Fibroblast of the aortic adventitia (primary cell): ENCODE measurements at regions not wholly inside any gene's neighbourhood (a gene's known extent, or its start where the extent isn't known, plus 50 kb on each side); places are given as distances from the start of the nearest gene placed in this dataset.

Experiments
- DNase-seq: peaks from one replicate; pipeline ENCODE4 v3.0.0-alpha.2; 2010; ENCODE audit warnings: low read depth
- H3K4me3 ChIP-seq: 2 replicates; pipeline ENCODE4 v1.5.1; 2011; ENCODE audit warnings: low read depth, mild to moderate bottlenecking, control low read depth, low read length, moderate library complexity
- CTCF ChIP-seq: IDR thresholded peaks from 2 replicates; pipeline ENCODE4 v1.5.1; 2011; ENCODE audit warnings: mild to moderate bottlenecking, low read length, control low read depth, inconsistent platforms; ENCODE audit not compliant: insufficient read depth

- TF ChIP-seq CTCF: no peak
- DNase-seq: no peak
- no peak overlapping the region for H3K4me3 ChIP-seq
These were observed 95.7 kb upstream of the SIM2 start for GRCh38 chr21:36603221-36603620.

- TF ChIP-seq CTCF: no peak
- DNase-seq: no peak
- H3K4me3 ChIP-seq: no peak overlapping the region
These were observed 93.5 kb upstream of the SIM2 start for GRCh38 chr21:36605426-36605825.

GRCh38 chr21:36606287-36606982 is 92.5 kb upstream of the SIM2 start:
- TF ChIP-seq CTCF: no peak
- H3K4me3 ChIP-seq: no peak overlapping the region
- no peak for DNase-seq

GRCh38 chr21:36606983-36607325 is 92.0 kb upstream of the SIM2 start:
- no peak overlapping the region for H3K4me3 ChIP-seq
- TF ChIP-seq CTCF: no peak
- DNase-seq: no peak

- H3K4me3 ChIP-seq: no peak overlapping the region
- DNase-seq: no peak
- no peak for TF ChIP-seq CTCF
These were observed 90.6 kb upstream of the SIM2 start for GRCh38 chr21:36608041-36608896.

- TF ChIP-seq CTCF: no peak
- DNase-seq: no peak
- no peak overlapping the region for H3K4me3 ChIP-seq
These were observed 90.1 kb upstream of the SIM2 start for GRCh38 chr21:36608897-36609225.

- no peak for TF ChIP-seq CTCF
- no peak overlapping the region for H3K4me3 ChIP-seq
- no peak for DNase-seq
These were observed 89.3 kb upstream of the SIM2 start for GRCh38 chr21:36609654-36610053.
